K562 (cell line): ENCODE measurements at regions not wholly inside any gene's neighbourhood (a gene's known extent, or its start where the extent isn't known, plus 50 kb on each side); places are given as distances from the start of the nearest gene placed in this dataset.
A peak's percentile ranks its signal among the peaks of the same experiment; 100 is the strongest.

Experiments used
- CEBPG ChIP-seq, 3 experiments: fragments of 200-800 bp in 1 of 3; sonication (Bioruptor generic) in 1 of 3; sonication (generic) in 1 of 3; formaldehyde crosslinking in 1 of 3; IDR thresholded peaks in 2 of 3; conservative IDR thresholded peaks in 1 of 3; 2 replicates each; pipeline versions ENCODE4 v1.6.1 to v1.8.0; 2016 to 2022; ENCODE audit warnings: missing compliant biosample characterization in 2 of 3, missing genetic modification characterization in 2 of 3, mild to moderate bottlenecking in 1 of 3, missing genetic modification reagents in 1 of 3
- CREB1 ChIP-seq, 2 experiments: sonication (generic) in 1 of 2; formaldehyde crosslinking in 1 of 2; IDR thresholded peaks; 2 replicates each; pipeline versions ENCODE4 v1.6.1 to v1.8.0; 2012 to 2022; ENCODE audit warnings: inconsistent platforms in 1 of 2, mild to moderate bottlenecking in 1 of 2, missing genetic modification reagents in 1 of 2, moderate library complexity in 1 of 2
- GABPB2 ChIP-seq: fragments of 250-450 bp; sonication (Bioruptor Pico); conservative IDR thresholded peaks from 2 replicates; pipeline ENCODE4 v1.5.1; 2021; ENCODE audit warnings: mild to moderate bottlenecking
- HDAC6 ChIP-seq: IDR thresholded peaks from 2 replicates; pipeline ENCODE4 v1.6.1; 2012; ENCODE audit warnings: low read depth, mild to moderate bottlenecking, control low read depth, inconsistent platforms, low read length, moderate library complexity
- NR4A1 ChIP-seq, 2 experiments: fragments of 250-450 bp in 1 of 2; fragments of 450-650 bp in 1 of 2; sonication (Bioruptor Pico) in 1 of 2; IDR thresholded peaks; 2 replicates each; pipeline versions ENCODE4 v1.4.0 to v1.6.1; 2016 to 2020; ENCODE audit warnings: mild to moderate bottlenecking in 2 of 2, missing compliant biosample characterization in 1 of 2, missing genetic modification characterization in 1 of 2, moderate library complexity in 1 of 2
- PPARD ChIP-seq: fragments of 250-450 bp; sonication (Bioruptor Pico); IDR thresholded peaks from 2 replicates; pipeline ENCODE4 v1.8.0; 2022; ENCODE audit warnings: inconsistent platforms, mild to moderate bottlenecking, moderate library complexity
- RBM22 ChIP-seq: fragments of 200-400 bp; formaldehyde crosslinking; IDR thresholded peaks from 2 replicates; pipeline ENCODE4 v1.6.1; 2018; ENCODE audit warnings: low read length, low read depth; ENCODE audit not compliant: poor library complexity, severe bottlenecking
- ZNF589 ChIP-seq: fragments of 200-800 bp; sonication (Bioruptor generic); IDR thresholded peaks from 2 replicates; pipeline ENCODE4 v1.6.1; 2016; ENCODE audit warnings: low read depth, missing genetic modification characterization, missing compliant biosample characterization
- TF ChIP-seq, protein P1 (sequence below): sonication (generic); formaldehyde crosslinking; IDR thresholded peaks from 2 replicates; pipeline ENCODE4 v1.8.0; 2023; ENCODE audit warnings: mild to moderate bottlenecking, missing genetic modification reagents
- TF ChIP-seq, protein P2 (sequence below), 2 experiments: fragments of 250-450 bp in 1 of 2; fragments of 450-650 bp in 1 of 2; sonication (Bioruptor Pico) in 1 of 2; IDR thresholded peaks; 2 replicates each; pipeline versions ENCODE4 v1.6.1 to v1.8.0; 2016 to 2021; ENCODE audit warnings: mild to moderate bottlenecking in 2 of 2, moderate library complexity in 2 of 2, missing compliant biosample characterization in 1 of 2, missing genetic modification characterization in 1 of 2
- TF ChIP-seq, protein P3 (sequence below): fragments of 250-450 bp; sonication (Bioruptor Pico); IDR thresholded peaks from 2 replicates; pipeline ENCODE4 v1.9.0; 2021; ENCODE audit warnings: mild to moderate bottlenecking, inconsistent platforms
- TF ChIP-seq, protein P4 (sequence below): sonication (generic); formaldehyde crosslinking; IDR thresholded peaks from 2 replicates; pipeline ENCODE4 v1.8.0; 2022; ENCODE audit warnings: mild to moderate bottlenecking, missing genetic modification reagents
- TF ChIP-seq, protein P5 (sequence below), 2 experiments: fragments of 450-650 bp in 1 of 2; sonication (generic) in 1 of 2; formaldehyde crosslinking in 1 of 2; IDR thresholded peaks in 1 of 2; conservative IDR thresholded peaks in 1 of 2; 2 replicates each; pipeline versions ENCODE4 v1.6.1 to v1.8.1; 2016 to 2023; ENCODE audit warnings: mild to moderate bottlenecking in 2 of 2, moderate library complexity in 2 of 2, inconsistent platforms in 1 of 2, missing genetic modification reagents in 1 of 2
- TF ChIP-seq, protein P6 (sequence below): fragments of 450-650 bp; formaldehyde crosslinking; IDR thresholded peaks from 2 replicates; pipeline ENCODE4 v1.4.0; 2020; ENCODE audit warnings: mild to moderate bottlenecking, moderate library complexity

DNA sequence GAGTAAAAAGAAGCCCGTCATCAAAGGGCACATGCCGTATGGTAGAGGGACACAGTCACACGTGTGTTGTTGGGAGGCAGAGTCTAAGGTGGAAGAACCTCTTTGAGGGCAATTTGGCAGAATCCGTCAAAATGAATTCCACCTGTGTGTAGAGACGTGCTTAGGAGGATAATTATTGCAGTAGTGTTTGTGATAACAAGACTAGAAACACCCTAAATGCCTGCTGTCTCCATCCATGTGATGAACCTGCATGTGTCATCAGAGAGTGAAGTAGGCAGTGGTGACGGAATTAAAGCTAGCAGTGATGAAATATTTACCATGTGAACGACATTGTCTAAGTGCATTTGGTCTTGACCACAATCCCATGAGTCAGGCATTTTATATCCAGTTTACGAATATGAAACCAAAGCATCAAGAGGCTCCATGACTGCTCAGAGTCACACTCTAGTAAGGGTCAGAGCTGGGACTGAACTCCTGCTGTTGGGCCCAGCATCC, 61.3 kb upstream of the ADORA2B start (continued):
- TF ChIP-seq, protein P1, sequence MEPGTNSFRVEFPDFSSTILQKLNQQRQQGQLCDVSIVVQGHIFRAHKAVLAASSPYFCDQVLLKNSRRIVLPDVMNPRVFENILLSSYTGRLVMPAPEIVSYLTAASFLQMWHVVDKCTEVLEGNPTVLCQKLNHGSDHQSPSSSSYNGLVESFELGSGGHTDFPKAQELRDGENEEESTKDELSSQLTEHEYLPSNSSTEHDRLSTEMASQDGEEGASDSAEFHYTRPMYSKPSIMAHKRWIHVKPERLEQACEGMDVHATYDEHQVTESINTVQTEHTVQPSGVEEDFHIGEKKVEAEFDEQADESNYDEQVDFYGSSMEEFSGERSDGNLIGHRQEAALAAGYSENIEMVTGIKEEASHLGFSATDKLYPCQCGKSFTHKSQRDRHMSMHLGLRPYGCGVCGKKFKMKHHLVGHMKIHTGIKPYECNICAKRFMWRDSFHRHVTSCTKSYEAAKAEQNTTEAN: no peak
- no peak for TF ChIP-seq RBM22
- TF ChIP-seq, protein P2, sequence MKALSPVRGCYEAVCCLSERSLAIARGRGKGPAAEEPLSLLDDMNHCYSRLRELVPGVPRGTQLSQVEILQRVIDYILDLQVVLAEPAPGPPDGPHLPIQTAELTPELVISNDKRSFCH (CRISPR knock-in tag; IDR thresholded peaks at IDR 0.05): no peak
- TF ChIP-seq, protein P2 (tag; IDR thresholded peaks at IDR 0.05): 0 out of 2 replicates have a peak, but pooled peaks have one; percentile 61
- TF ChIP-seq ZNF589 (CRISPR knock-in tag): no peak
- TF ChIP-seq, protein P3, sequence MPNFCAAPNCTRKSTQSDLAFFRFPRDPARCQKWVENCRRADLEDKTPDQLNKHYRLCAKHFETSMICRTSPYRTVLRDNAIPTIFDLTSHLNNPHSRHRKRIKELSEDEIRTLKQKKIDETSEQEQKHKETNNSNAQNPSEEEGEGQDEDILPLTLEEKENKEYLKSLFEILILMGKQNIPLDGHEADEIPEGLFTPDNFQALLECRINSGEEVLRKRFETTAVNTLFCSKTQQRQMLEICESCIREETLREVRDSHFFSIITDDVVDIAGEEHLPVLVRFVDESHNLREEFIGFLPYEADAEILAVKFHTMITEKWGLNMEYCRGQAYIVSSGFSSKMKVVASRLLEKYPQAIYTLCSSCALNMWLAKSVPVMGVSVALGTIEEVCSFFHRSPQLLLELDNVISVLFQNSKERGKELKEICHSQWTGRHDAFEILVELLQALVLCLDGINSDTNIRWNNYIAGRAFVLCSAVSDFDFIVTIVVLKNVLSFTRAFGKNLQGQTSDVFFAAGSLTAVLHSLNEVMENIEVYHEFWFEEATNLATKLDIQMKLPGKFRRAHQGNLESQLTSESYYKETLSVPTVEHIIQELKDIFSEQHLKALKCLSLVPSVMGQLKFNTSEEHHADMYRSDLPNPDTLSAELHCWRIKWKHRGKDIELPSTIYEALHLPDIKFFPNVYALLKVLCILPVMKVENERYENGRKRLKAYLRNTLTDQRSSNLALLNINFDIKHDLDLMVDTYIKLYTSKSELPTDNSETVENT: no peak
- no peak for TF ChIP-seq HDAC6
- TF ChIP-seq, protein P4, sequence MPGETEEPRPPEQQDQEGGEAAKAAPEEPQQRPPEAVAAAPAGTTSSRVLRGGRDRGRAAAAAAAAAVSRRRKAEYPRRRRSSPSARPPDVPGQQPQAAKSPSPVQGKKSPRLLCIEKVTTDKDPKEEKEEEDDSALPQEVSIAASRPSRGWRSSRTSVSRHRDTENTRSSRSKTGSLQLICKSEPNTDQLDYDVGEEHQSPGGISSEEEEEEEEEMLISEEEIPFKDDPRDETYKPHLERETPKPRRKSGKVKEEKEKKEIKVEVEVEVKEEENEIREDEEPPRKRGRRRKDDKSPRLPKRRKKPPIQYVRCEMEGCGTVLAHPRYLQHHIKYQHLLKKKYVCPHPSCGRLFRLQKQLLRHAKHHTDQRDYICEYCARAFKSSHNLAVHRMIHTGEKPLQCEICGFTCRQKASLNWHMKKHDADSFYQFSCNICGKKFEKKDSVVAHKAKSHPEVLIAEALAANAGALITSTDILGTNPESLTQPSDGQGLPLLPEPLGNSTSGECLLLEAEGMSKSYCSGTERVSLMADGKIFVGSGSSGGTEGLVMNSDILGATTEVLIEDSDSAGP (CRISPR knock-in tag): no peak
- TF ChIP-seq NR4A1 (CRISPR knock-in tag; IDR thresholded peaks at IDR 0.05): no peak
- no peak for TF ChIP-seq NR4A1 (tag; IDR thresholded peaks at IDR 0.05)
- TF ChIP-seq, protein P5, sequence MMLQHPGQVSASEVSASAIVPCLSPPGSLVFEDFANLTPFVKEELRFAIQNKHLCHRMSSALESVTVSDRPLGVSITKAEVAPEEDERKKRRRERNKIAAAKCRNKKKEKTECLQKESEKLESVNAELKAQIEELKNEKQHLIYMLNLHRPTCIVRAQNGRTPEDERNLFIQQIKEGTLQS (IDR thresholded peaks at IDR 0.05): peak; percentile 84
- TF ChIP-seq, protein P5 (CRISPR knock-in tag; conservative IDR thresholded peaks at IDR 0.05): no peak
- TF ChIP-seq GABPB2 (CRISPR knock-in tag): no peak
- peak; percentile 36; the same call in 1 of the 2 replicates for TF ChIP-seq CREB1 (IDR thresholded peaks at IDR 0.05)
- TF ChIP-seq CREB1 (CRISPR knock-in tag; IDR thresholded peaks at IDR 0.05): peak; percentile 71; the same call in 1 of the 2 replicates
- peak; percentile 73 for TF ChIP-seq CEBPG (CRISPR knock-in tag; IDR thresholded peaks at IDR 0.05)
- peak in 1 of 2 experiments; percentile 91; a peak in 3 of 4 replicates for TF ChIP-seq CEBPG (tag; conservative IDR thresholded peaks at IDR 0.05 in 1 of 2, IDR thresholded peaks at IDR 0.05 in 1 of 2)
- no peak for TF ChIP-seq PPARD (CRISPR knock-in tag)
- TF ChIP-seq, protein P6, sequence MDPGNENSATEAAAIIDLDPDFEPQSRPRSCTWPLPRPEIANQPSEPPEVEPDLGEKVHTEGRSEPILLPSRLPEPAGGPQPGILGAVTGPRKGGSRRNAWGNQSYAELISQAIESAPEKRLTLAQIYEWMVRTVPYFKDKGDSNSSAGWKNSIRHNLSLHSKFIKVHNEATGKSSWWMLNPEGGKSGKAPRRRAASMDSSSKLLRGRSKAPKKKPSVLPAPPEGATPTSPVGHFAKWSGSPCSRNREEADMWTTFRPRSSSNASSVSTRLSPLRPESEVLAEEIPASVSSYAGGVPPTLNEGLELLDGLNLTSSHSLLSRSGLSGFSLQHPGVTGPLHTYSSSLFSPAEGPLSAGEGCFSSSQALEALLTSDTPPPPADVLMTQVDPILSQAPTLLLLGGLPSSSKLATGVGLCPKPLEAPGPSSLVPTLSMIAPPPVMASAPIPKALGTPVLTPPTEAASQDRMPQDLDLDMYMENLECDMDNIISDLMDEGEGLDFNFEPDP: no peak
